Activated CD8-positive, alpha-beta T cell treated with anti-CD3 and anti-CD28 coated beads, Interleukin-2, amount 10 ng/mL, durations not matched to agents 7 days and 5 days (primary cell): ENCODE measurements at regions not wholly inside any gene's neighbourhood (a gene's known extent, or its start where the extent isn't known, plus 50 kb on each side); places are given as distances from the start of the nearest gene placed in this dataset.

Experiments
- ATAC-seq: fragments of 150-1000 bp; cut with Tn5 transposase; one replicate; pipeline ENCODE4 v1.10.0; 2021; ENCODE audit warnings: moderate library complexity
- CTCF ChIA-PET: fragments of 350-600 bp; sonication (Branson Sonifier 250); formaldehyde crosslinking; loops from one replicate; lab custom pipeline; 2021; ENCODE audit warnings: antibody characterized with exemption; lab: Charles Lee
- POLR2A ChIA-PET: fragments of 350-600 bp; sonication (Branson Sonifier 250); formaldehyde crosslinking; loops from one replicate; lab custom pipeline; 2021; ENCODE audit warnings: antibody characterized with exemption; lab: Charles Lee
- DNase-seq: peaks from one replicate; pipeline ENCODE4 v3.0.0-alpha.2; 2020
- H3K27ac Mint-ChIP-seq: one replicate; pipeline ENCODE4 v1.8.0; 2021; ENCODE audit warnings: mild to moderate bottlenecking, mixed read lengths
- H3K27me3 Mint-ChIP-seq: one replicate; pipeline ENCODE4 v1.8.0; 2021; ENCODE audit warnings: low read depth, mixed read lengths
- H3K36me3 Mint-ChIP-seq: one replicate; pipeline ENCODE4 v1.8.0; 2021; ENCODE audit warnings: low read depth, mixed read lengths
- H3K4me1 Mint-ChIP-seq: one replicate; pipeline ENCODE4 v1.8.0; 2021; ENCODE audit warnings: low read depth, mixed read lengths
- H3K4me3 Mint-ChIP-seq: one replicate; pipeline ENCODE4 v1.8.0; 2021; ENCODE audit warnings: mild to moderate bottlenecking, mixed read lengths
- H3K9me3 Mint-ChIP-seq: one replicate; pipeline ENCODE4 v1.8.0; 2022; ENCODE audit warnings: mixed read lengths; ENCODE audit not compliant: insufficient read depth

DNA sequence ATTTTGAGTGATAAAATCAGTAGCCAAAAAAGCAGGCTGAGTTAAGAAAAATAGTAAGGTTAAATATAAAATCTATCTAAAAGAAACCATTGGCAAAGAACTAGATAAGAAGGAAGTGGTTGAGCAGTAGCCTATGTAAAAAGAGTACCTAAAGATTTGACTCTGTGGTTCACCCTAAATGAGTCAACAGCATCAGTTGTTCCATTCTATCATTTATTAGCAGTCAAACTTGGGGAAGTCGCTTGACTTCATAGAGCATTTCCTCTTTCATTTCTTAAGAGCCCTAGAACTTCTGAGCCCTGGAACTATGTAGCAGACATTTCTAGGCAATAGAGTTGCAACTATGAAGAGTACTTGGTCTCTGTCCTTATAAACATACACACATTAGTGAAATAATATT is 381.7 kb downstream of the NUP35 start:
- CTCF ChIA-PET, result no interaction called here
- Mint-ChIP-seq H3K4me3 (no peak overlapping the region), H3K4me1 (no peaks in the 10 kb centered on the region), H3K36me3 (no peaks in the 10 kb centered on the region), H3K27me3 (no peaks in the 10 kb centered on the region), H3K9me3 (peaks cover 31% of the 10 kb centered on the region), H3K27ac (no peak overlapping the region)
- ATAC-seq (no peak), DNase-seq (no peak)
- POLR2A ChIA-PET, result no interaction called here

DNA sequence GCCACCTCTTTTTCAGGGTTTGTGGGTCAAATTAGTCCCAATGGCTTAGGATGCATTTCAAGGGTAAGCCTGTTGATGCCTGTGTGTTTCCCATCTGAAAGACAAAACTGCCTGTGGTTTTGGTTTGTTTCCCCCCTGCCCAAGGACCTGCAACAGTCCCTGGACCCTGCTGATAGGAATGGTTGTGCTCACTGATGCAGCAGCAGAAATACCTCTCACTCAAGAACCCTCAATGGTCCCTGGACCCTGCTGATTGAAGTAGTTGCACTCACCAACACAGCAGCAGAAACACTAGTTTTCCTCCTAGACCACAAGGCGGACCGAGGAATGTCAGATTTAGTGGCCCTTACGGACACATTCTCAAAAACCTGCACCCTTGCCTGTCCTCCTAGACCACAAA is 386.9 kb downstream of the NUP35 start:
- ChIA-PET CTCF (no interaction called here), POLR2A (no interaction called here)
- H3K4me3 Mint-ChIP-seq, result no peak overlapping the region
- DNase-seq (no peak), ATAC-seq (no peak)
- no peaks in the 10 kb centered on the region for H3K4me1 Mint-ChIP-seq
- no peak overlapping the region for H3K27ac Mint-ChIP-seq
- H3K36me3 Mint-ChIP-seq, result no peaks in the 10 kb centered on the region
- H3K27me3 Mint-ChIP-seq, result no peaks in the 10 kb centered on the region
- peaks cover 17% of the 10 kb centered on the region for H3K9me3 Mint-ChIP-seq

DNA sequence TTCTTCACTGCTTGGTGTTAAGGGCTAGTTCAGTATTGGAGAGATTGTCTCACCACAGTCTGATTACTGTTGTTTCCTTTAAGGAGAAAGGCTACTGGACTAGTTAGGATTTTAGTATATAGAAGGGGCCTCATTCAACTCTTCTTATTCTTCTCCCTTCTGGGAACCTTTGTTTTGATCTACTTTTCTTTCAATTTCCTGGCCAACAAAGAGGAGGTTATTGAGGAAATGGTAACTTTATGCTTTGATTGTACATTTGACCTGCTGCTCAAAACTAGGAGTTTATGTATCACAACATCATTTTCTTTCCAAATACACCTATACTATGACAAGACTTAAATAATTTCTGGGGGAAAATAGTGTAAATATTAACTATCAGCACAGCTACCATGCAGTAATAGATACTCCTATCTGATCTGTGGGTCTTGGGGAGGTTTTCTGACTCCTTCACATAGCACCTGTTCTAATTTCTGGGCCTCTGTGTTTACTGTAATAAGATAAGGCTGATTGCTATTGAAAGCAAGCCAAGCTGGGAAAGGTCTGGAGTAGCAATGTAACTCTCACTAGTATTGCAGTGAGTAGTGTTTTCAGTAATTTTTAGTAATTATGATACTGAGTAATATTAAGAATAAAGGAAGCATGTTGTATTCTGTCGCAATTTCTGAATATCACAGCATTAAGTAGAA is 395.3 kb downstream of the NUP35 start:
- ATAC-seq (no peak), DNase-seq (no peak)
- ChIA-PET CTCF (no interaction called here), POLR2A (no interaction called here)
- Mint-ChIP-seq H3K4me3 (no peak overlapping the region), H3K9me3 (no peaks in the 10 kb centered on the region), H3K4me1 (no peaks in the 10 kb centered on the region), H3K27ac (no peak overlapping the region), H3K36me3 (no peaks in the 10 kb centered on the region), H3K27me3 (no peaks in the 10 kb centered on the region)

DNA sequence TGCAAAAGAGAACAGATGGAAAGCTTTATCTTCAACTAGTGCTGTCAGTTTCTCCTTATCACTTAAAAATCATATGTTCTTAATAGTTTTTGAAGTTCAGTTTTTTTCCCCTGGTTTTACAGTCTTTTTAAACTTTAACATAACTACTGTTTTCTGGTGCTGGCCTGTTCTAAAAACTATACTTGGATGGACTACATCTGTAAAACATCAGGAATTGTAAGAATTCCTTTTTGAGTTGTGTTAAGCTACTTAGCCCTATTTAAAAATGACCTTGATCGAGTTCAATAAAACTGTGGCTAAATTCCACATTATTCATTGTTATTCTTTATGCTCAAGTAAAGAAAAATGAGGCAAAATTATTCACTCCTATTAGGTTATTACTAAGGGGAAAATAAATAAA is 397.7 kb downstream of the NUP35 start:
- Mint-ChIP-seq H3K4me1 (no peaks in the 10 kb centered on the region), H3K9me3 (no peaks in the 10 kb centered on the region), H3K4me3 (no peak overlapping the region), H3K36me3 (no peaks in the 10 kb centered on the region), H3K27ac (no peak overlapping the region), H3K27me3 (no peaks in the 10 kb centered on the region)
- DNase-seq (no peak), ATAC-seq (no peak)
- ChIA-PET POLR2A (no interaction called here), CTCF (no interaction called here)

DNA sequence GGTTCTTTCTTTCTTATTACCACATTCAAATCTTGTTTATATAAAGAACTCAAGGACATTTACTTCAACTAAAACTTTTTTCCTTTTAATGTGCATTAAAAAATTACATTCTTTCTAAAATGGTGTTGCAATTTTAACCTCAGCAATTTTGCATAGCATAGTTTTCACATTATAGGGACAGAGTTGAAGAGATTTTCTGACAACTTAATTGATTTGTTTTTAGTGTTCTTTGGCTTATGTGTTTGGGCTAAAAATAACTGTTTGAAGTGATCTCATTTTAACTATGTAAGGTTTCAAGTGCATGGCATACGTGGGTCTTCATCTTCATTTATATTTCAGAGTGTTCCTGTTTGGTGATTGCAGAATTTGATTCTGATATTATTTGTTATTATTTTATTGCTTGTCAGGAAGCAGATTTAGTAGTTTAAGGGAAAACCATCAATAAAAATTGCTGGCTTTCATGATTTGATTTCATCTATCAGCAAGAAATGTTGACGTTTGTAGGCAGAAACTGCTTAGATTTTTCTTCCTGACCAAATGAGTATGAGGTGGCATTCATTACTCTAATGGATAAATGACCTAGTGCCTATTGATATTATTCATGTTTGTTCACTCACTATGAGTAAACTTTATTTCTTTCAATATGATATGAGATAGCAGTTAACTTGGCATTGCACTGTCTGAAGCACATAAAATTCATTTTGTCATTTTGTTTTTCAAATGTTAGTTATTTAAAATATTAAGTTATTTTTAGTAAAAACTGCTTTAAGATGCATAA is 398.4 kb downstream of the NUP35 start:
- DNase-seq, result no peak
- H3K9me3 Mint-ChIP-seq, result no peaks in the 10 kb centered on the region
- H3K4me3 Mint-ChIP-seq, result no peak overlapping the region
- POLR2A ChIA-PET, result no interaction called here
- H3K4me1 Mint-ChIP-seq, result no peaks in the 10 kb centered on the region
- CTCF ChIA-PET, result no interaction called here
- H3K27ac Mint-ChIP-seq, result no peak overlapping the region
- H3K27me3 Mint-ChIP-seq, result no peaks in the 10 kb centered on the region
- no peak for ATAC-seq
- no peaks in the 10 kb centered on the region for H3K36me3 Mint-ChIP-seq

DNA sequence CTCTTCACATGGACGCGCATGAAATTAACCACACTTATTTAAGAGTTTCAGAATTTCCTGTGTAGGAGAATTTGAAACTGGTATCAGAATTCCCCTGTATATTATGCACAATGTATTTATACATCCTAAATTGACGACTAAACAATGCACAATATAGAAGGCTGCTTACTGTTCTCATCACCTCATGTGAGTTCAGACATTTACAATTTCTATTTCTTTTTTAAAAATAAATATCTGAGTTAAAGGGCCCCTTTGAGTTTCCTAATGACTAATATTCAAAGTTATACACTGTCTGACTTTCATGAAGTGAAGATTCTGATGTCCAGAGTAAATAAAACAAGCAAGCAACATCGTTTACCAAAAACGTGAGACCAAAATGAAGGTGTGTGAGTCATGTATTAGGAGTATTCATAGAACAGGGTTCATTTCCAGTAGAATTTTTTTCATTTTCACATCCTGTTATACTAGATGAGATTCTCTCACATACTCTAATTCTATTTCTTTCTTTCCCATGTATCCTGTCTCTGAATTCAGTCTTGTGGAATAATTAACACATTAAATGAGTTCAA is 406.2 kb downstream of the NUP35 start:
- ChIA-PET CTCF (no interaction called here), POLR2A (no interaction called here)
- Mint-ChIP-seq H3K36me3 (no peaks in the 10 kb centered on the region), H3K27me3 (no peaks in the 10 kb centered on the region), H3K4me3 (no peak overlapping the region), H3K4me1 (no peaks in the 10 kb centered on the region), H3K27ac (no peak overlapping the region), H3K9me3 (no peaks in the 10 kb centered on the region)
- DNase-seq (no peak), ATAC-seq (no peak)

DNA sequence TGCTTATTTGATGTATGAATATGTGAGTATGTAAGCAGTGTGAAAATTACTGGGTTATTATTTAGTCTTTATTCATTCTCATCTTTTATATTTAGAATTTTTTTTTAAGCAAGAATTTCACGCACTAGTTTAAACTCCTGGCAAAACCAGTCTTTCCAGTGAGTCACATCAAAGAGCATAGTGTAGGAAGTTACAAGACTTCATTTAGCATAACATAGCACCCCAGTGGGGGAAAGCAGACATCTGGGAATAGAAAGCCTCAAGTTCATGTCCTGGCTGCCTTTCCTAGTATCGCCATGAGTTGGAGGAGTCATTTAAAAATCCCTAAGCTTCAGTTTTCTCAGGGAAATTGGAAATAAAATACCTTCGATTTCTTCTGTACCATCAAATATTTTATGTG is 408.3 kb downstream of the NUP35 start:
- Mint-ChIP-seq H3K4me1 (no peaks in the 10 kb centered on the region), H3K27me3 (no peaks in the 10 kb centered on the region), H3K27ac (no peak overlapping the region), H3K4me3 (no peak overlapping the region), H3K36me3 (no peaks in the 10 kb centered on the region), H3K9me3 (no peaks in the 10 kb centered on the region)
- ATAC-seq, result no peak
- ChIA-PET POLR2A (no interaction called here), CTCF (no interaction called here)
- no peak for DNase-seq

DNA sequence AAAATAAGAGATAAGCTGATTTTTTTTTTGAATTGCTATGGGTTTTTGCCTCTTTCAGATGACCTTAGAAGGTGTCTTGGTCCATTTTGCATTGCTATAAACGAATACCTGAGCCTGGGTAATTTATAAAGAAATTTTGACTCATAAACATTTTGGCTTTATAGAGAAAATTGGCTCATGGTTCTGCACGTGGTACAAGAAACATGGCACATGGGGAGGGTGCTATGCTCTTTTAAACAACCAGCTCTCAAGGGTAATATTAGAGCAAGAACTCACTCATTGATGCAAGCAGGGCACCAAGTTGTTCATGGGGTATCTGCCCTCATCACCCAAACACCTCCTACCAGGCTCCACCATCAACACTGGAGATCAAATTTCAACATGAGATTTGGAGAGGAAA is 408.8 kb downstream of the NUP35 start:
- Mint-ChIP-seq H3K27me3 (no peaks in the 10 kb centered on the region), H3K36me3 (no peaks in the 10 kb centered on the region), H3K9me3 (no peaks in the 10 kb centered on the region), H3K4me3 (no peak overlapping the region), H3K4me1 (no peaks in the 10 kb centered on the region), H3K27ac (no peak overlapping the region)
- CTCF ChIA-PET, result no interaction called here
- DNase-seq, result no peak
- POLR2A ChIA-PET, result no interaction called here
- ATAC-seq, result no peak

DNA sequence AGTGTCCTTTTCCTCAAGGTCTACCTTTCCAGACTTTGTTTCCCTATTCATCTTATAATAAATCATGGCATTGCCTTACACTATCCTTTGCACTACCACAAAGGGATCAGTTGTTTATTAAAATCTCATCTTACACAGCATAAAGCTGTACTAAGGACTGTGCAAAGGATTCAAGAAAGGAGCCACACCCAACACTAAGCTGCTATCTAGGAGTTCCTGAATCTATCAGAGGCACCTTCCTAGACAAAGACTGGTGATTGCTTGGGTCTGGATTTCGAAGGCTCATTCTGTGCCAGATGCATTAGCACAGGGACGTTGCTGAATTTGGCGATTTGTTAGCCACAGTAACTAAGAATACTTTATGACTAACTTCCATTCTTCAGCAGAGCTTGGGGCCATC is 412.0 kb downstream of the NUP35 start:
- Mint-ChIP-seq H3K4me1 (no peaks in the 10 kb centered on the region), H3K36me3 (no peaks in the 10 kb centered on the region), H3K9me3 (no peaks in the 10 kb centered on the region), H3K27ac (no peak overlapping the region), H3K4me3 (no peak overlapping the region), H3K27me3 (no peaks in the 10 kb centered on the region)
- POLR2A ChIA-PET, result no interaction called here
- CTCF ChIA-PET, result no interaction called here
- ATAC-seq (no peak), DNase-seq (no peak)

DNA sequence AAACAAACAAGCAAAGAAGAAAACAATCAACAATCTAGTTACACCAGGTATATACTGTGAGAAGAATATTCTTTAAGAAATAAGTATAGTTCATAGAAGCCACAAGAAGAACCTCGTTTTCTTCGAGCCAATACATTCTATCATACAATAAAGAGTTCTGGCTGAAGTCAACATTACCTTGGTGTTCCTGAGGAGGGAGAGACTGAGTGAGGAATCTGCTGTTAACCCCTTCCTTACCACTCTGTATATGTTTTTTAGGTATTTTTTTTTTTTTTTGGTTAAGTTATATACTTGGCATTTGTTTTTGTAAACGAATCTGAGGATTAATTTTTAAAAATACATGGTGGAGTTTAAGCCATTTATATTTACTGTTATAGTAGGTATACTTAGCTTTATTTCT is 412.5 kb downstream of the NUP35 start:
- no peak for ATAC-seq
- Mint-ChIP-seq H3K27me3 (no peaks in the 10 kb centered on the region), H3K4me1 (no peaks in the 10 kb centered on the region), H3K36me3 (no peaks in the 10 kb centered on the region), H3K9me3 (no peaks in the 10 kb centered on the region), H3K27ac (no peak overlapping the region), H3K4me3 (no peak overlapping the region)
- CTCF ChIA-PET, result no interaction called here
- POLR2A ChIA-PET, result no interaction called here
- no peak for DNase-seq

DNA sequence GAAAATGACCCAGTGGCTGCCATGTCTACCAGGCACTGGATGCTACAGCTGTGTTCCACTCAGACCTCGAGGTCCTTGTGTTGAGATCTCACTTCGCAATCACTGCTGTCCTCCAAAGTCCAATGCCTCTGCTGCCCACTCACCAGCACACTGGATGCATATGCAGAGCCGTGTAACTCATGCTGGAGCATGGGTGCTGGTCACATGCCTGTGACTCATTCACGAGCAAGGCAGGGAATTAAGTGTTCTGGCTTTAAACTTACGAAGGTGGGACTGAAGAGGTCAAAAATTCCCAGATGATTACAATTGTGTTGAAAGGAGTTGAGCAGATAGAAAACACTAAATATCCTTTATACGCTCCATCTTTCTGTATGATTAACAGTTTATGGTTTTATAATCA is 417.5 kb downstream of the NUP35 start:
- H3K27ac Mint-ChIP-seq, result no peak overlapping the region
- no peak for ATAC-seq
- CTCF ChIA-PET, result no interaction called here
- H3K27me3 Mint-ChIP-seq, result no peaks in the 10 kb centered on the region
- no peak for DNase-seq
- POLR2A ChIA-PET, result no interaction called here
- no peaks in the 10 kb centered on the region for H3K9me3 Mint-ChIP-seq
- H3K4me3 Mint-ChIP-seq, result no peak overlapping the region
- no peaks in the 10 kb centered on the region for H3K36me3 Mint-ChIP-seq
- H3K4me1 Mint-ChIP-seq, result no peaks in the 10 kb centered on the region

DNA sequence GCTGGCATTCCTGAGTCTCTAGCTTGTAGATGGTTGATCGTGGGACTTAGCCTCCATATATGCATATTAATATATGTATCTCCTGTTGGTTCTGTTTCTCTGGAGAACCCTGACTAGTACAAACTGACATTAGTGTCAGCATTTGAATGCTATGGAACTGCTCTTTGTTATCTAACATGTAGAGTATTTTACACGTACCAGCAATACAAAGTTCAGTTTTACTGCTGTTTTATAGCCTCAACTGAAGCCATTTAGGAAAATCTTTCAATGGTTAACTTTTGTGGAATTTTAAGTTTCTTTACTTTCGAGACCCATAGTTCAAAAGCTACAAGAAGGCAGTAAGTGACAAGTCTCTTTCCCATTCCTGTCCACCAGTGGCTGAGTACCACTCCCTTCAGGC is 418.4 kb downstream of the NUP35 start:
- CTCF ChIA-PET, result no interaction called here

More for the DNA sequence above, 418.4 kb downstream of the NUP35 start:
- Mint-ChIP-seq H3K27me3 (no peaks in the 10 kb centered on the region), H3K9me3 (no peaks in the 10 kb centered on the region), H3K27ac (no peak overlapping the region), H3K4me3 (no peak overlapping the region), H3K36me3 (no peaks in the 10 kb centered on the region), H3K4me1 (no peaks in the 10 kb centered on the region)
- POLR2A ChIA-PET, result no interaction called here
- DNase-seq (no peak), ATAC-seq (no peak)
